GM12875 (cell line): ENCODE measurements at regions not wholly inside any gene's neighbourhood (a gene's known extent, or its start where the extent isn't known, plus 50 kb on each side); places are given as distances from the start of the nearest gene placed in this dataset.

ENCODE experiments used
- H3K4me3 ChIP-seq: one replicate; pipeline ENCODE4 v1.5.1; 2011; ENCODE audit warnings: low read depth, low read length, control low read depth
- TF ChIP-seq, protein P1 (sequence below): IDR thresholded peaks from 2 replicates; pipeline ENCODE4 v1.5.1; 2011; ENCODE audit warnings: low read depth, mild to moderate bottlenecking, control low read depth, inconsistent platforms, low read length, moderate library complexity, borderline replicate concordance; ENCODE audit not compliant: insufficient read depth

DNA sequence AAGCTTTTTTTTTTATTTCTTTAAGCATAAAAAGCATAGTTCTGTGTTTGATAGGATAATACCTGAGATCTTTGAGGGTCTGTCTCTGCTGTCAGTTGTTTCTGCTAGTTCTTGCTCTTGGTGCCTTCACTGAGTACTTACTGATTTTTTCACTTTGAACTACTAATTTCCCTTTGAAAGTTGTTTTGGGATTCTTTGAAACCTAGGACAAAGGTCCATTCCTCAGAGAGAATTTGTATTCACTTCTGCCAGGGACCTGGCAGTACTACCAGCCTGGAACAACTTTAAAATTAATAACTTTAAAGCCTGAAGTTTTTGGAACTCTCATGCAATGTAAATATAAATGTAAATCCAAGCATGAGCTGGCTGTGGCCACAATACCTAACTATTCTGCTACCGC, 190.1 kb downstream of the TM2D1 start:
- H3K4me3 ChIP-seq: no peak overlapping the region
- TF ChIP-seq, protein P1, sequence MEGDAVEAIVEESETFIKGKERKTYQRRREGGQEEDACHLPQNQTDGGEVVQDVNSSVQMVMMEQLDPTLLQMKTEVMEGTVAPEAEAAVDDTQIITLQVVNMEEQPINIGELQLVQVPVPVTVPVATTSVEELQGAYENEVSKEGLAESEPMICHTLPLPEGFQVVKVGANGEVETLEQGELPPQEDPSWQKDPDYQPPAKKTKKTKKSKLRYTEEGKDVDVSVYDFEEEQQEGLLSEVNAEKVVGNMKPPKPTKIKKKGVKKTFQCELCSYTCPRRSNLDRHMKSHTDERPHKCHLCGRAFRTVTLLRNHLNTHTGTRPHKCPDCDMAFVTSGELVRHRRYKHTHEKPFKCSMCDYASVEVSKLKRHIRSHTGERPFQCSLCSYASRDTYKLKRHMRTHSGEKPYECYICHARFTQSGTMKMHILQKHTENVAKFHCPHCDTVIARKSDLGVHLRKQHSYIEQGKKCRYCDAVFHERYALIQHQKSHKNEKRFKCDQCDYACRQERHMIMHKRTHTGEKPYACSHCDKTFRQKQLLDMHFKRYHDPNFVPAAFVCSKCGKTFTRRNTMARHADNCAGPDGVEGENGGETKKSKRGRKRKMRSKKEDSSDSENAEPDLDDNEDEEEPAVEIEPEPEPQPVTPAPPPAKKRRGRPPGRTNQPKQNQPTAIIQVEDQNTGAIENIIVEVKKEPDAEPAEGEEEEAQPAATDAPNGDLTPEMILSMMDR: no peak

DNA sequence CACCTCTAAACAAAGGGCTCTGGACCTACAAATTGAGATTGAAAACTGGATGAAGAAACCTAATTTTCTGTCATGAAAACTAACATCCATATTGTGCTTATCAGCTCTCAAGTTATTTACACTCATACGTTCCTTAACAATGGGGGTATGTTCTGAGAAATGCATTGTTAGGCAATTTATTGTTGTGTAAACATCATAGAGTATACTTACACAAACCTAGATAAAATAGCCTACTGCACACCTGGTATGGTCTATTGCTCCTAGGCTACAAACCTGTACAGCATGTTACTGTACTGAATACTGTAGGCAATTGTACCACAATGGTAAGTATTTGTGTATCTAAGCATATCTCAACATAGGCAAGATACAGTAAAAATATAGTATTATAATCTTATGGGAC, 191.4 kb downstream of the TM2D1 start:
- H3K4me3 ChIP-seq: no peak overlapping the region
- TF ChIP-seq, protein P1: no peak

DNA sequence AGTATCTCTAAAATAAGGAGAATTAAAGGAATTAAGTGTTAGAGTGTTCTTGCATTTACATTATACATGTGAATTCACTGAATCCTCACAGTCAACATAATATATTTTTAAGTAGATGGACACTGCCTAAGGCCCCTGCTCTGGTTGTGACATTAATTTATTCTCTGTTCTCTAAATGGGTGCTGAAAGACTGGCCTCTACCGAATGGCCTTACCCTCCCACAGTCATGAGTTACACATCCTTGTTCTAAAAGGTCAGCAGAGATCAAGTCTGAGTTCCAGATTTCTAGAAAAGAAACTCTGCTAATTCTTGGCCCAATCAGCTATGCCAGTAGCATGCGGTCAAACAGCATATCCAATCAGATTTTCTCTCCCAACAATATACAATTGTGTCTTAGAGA, 193.2 kb downstream of the TM2D1 start:
- TF ChIP-seq, protein P1: no peak
- H3K4me3 ChIP-seq: no peak overlapping the region

DNA sequence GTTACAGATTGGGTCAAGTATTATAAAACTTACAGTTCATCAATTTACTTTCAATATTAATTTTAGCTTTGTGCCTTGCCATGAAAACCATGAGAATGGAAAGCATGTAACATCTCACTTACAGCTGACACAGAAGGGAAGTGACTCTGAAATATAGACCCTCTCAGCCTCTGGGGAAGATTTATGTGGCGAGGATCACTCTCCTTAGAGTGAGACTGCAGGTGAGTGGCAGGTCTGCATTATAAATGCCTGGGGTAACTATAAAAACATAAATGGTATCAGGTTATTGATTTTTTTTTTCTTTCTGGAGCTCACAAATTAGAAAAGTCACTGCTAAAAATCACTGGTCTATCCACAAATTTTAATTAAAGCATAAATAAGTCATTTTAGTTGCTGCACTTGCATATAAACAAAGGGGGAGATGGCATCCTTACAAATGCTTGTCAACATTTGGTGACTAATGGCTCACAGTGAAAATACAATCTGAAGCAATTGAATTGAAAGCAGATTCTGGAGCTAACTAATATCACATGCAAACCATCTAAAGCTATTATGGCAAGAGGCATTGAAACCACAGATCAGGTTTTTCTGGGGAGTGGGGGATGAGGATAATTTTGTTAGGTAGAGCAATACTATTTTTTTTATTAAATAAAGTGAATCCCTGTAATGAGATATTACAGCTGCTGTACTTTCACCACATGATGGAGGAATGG, 200.9 kb downstream of the TM2D1 start:
- TF ChIP-seq, protein P1: no peak
- H3K4me3 ChIP-seq: no peak overlapping the region

DNA sequence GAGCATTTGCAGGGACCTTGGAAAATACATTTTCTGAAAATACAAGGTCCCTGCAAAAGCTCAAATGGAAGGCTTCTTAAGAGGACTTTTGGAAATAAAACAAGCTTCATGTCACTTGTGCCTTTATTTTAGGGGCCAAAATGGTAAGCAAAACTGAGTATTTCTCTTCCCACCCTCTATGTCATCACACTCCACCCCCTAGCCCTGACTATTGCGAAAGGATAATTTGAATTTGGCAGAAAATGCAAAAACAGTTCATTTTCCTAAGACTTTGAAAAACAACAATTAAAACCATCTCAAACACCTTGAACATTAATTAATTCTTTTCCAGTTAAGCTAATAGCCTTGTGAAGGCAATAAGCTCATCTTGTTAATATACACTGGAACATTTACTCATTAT, 201.7 kb downstream of the TM2D1 start:
- TF ChIP-seq, protein P1: no peak
- H3K4me3 ChIP-seq: no peak overlapping the region

DNA sequence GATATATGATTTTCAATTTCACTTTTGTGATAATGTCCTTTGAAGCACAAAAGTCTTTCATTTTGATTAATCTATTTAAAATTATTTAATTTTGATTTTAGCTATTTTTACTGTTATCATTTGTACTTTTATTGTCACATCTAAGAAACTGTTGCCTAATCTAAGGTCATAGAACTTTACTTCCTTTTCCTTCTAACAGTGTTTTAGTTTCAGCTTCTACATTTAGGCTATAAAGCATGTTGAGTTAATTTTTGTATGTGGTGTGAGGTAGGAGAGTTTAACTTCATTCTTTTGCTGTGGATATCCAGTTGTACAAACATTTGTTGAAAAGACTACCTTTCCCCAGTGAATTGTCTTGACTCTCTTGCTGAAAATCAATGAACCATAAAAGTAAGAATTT, 204.5 kb downstream of the TM2D1 start:
- no peak overlapping the region for H3K4me3 ChIP-seq
- TF ChIP-seq, protein P1: no peak

DNA sequence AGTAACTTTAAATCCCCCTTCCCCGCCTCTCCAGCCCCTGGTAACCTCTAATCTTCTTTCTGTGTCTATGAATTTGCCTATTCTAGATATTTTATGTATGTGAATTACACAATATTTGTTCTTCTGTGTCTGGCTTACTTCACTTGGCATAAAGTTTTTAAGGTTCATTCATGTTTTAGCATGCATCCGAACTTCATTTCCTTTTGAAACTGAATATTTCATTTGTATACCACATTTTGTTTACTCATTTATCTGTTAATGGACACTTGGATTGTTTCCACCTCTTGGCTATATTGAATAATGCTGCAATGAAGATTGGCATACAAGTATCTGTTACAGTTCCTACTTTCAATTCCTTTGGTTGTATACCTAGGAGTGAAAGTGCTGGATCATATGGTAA, 205.3 kb downstream of the TM2D1 start:
- H3K4me3 ChIP-seq: no peak overlapping the region
- TF ChIP-seq, protein P1: no peak
